A549 (cell line): ENCODE measurements at regions not wholly inside any gene's neighbourhood (a gene's known extent, or its start where the extent isn't known, plus 50 kb on each side); places are given as distances from the start of the nearest gene placed in this dataset.

Experiments used
- ATAC-seq, 2 experiments: fragments of 200-7000 bp in 1 of 2; fragments of >200 bp in 1 of 2; cut with Nextera tagmentation in 1 of 2; cut with Tn5 transposase in 1 of 2; 3 replicates each; pipeline versions ENCODE4 v1.8.0 to v1.9.1; 2018 to 2020; ENCODE audit warnings: mild to moderate bottlenecking in 1 of 2, moderate library complexity in 1 of 2
- CTCF ChIA-PET: fragments of 300-600 bp; sonication (Branson Sonifier 250); formaldehyde crosslinking; extraction: SDS; loops from one replicate; lab custom pipeline; 2021; ENCODE audit warnings: antibody characterized with exemption, inconsistent platforms; lab: Yijun Ruan, JAX
- POLR2A ChIA-PET: fragments of 350-600 bp; formaldehyde crosslinking; extraction: SDS; loops from one replicate; lab custom pipeline; 2021; ENCODE audit warnings: antibody characterized with exemption, inconsistent platforms; lab: Yijun Ruan, JAX
- DNase-seq, 2 experiments: peaks; one replicate each; pipeline versions ENCODE4 v3.0.0 to v3.0.0-alpha.2; 2011 to 2016; ENCODE audit warnings: low read depth in 1 of 2, low spot score in 1 of 2
- FAIRE-seq: peaks from 2 replicates; lab custom pipeline; 2011; peaks lifted over from hg19 to GRCh38; lab: Jason Lieb, UNC
- H3K27ac ChIP-seq, 2 experiments: fragments of >200 bp; sonication (Bioruptor Twin); formaldehyde crosslinking; 3 replicates each; pipeline ENCODE4 v1.5.1; 2016 to 2017
- H3K4me1 ChIP-seq: fragments of >200 bp; sonication (Bioruptor Twin); formaldehyde crosslinking; 3 replicates; pipeline ENCODE4 v1.6.1; 2016
- H3K4me2 ChIP-seq: fragments of >200 bp; sonication (Bioruptor Twin); formaldehyde crosslinking; 3 replicates; pipeline ENCODE4 v1.6.1; 2016
- H3K4me3 ChIP-seq: fragments of >200 bp; sonication (Bioruptor Twin); formaldehyde crosslinking; 3 replicates; pipeline ENCODE4 v1.5.1; 2016
- H3K9me3 ChIP-seq: fragments of >200 bp; sonication (Bioruptor Twin); formaldehyde crosslinking; 3 replicates; pipeline ENCODE4 v1.6.1; 2016
- BCL3 ChIP-seq: fragments of >200 bp; sonication (Bioruptor Twin); formaldehyde crosslinking; IDR thresholded peaks from 3 replicates; pipeline ENCODE4 v1.6.1; 2016
- BHLHE40 ChIP-seq: IDR thresholded peaks from 2 replicates; pipeline ENCODE4 v1.6.1; 2012; ENCODE audit warnings: low read depth, low read length, inconsistent platforms
- CBX8 ChIP-seq: fragments of 200-600 bp; sonication (generic); IDR thresholded peaks from 2 replicates; pipeline ENCODE4 v1.6.1; 2016
- CHD2 ChIP-seq: fragments of 150-350 bp; IDR thresholded peaks from 2 replicates; pipeline ENCODE4 v1.6.1; 2014; ENCODE audit warnings: low read length; ENCODE audit not compliant: partially characterized antibody
- EP300 ChIP-seq, 2 experiments: fragments of >200 bp; sonication (Bioruptor Twin); formaldehyde crosslinking; IDR thresholded peaks; 2 replicates in 1 of 2; 3 replicates in 1 of 2; pipeline ENCODE4 v1.6.1; 2016 to 2017
- ESRRA ChIP-seq: fragments of 150-350 bp; IDR thresholded peaks from 2 replicates; pipeline ENCODE4 v1.6.1; 2014; ENCODE audit warnings: mild to moderate bottlenecking, low read length, borderline replicate concordance
- FOSB ChIP-seq: fragments of 250-450 bp; sonication (Bioruptor Pico); IDR thresholded peaks from 2 replicates; pipeline ENCODE4 v1.5.0; 2020; ENCODE audit warnings: mild to moderate bottlenecking, moderate library complexity
- FOSL2 ChIP-seq, 2 experiments: fragments of 450-650 bp in 1 of 2; fragments of >200 bp in 1 of 2; sonication (Bioruptor Twin) in 1 of 2; formaldehyde crosslinking; IDR thresholded peaks; 2 replicates each; pipeline versions ENCODE4 v1.5.0 to v1.6.1; 2016 to 2020; ENCODE audit warnings: mild to moderate bottlenecking in 1 of 2, moderate library complexity in 1 of 2
- GATA3 ChIP-seq: IDR thresholded peaks from 2 replicates; pipeline ENCODE4 v1.6.1; 2012; ENCODE audit warnings: borderline replicate concordance
- HDAC2 ChIP-seq: fragments of 200-600 bp; sonication (generic); IDR thresholded peaks from 2 replicates; pipeline ENCODE4 v1.6.1; 2016
- HES2 ChIP-seq: fragments of >200 bp; sonication (Bioruptor Twin); formaldehyde crosslinking; IDR thresholded peaks from 2 replicates; pipeline ENCODE4 v1.6.1; 2016
- HEYL ChIP-seq: fragments of 250-450 bp; sonication (Bioruptor Pico); IDR thresholded peaks from 2 replicates; pipeline ENCODE4 v1.8.0; 2021; ENCODE audit warnings: mild to moderate bottlenecking, moderate library complexity
- HMGXB4 ChIP-seq: fragments of 250-450 bp; sonication (Bioruptor Pico); IDR thresholded peaks from 2 replicates; pipeline ENCODE4 v1.5.0; 2021; ENCODE audit warnings: mild to moderate bottlenecking, moderate library complexity, borderline replicate concordance
- HOXA7 ChIP-seq: fragments of 250-450 bp; sonication (Bioruptor Pico); IDR thresholded peaks from 2 replicates; pipeline ENCODE4 v1.5.0; 2020; ENCODE audit warnings: mild to moderate bottlenecking, moderate library complexity
- HOXB5 ChIP-seq: fragments of 250-450 bp; sonication (Bioruptor Pico); IDR thresholded peaks from 2 replicates; pipeline ENCODE4 v1.5.0; 2020; ENCODE audit warnings: mild to moderate bottlenecking, moderate library complexity
- KDM1A ChIP-seq: fragments of 200-600 bp; sonication (generic); IDR thresholded peaks from 2 replicates; pipeline ENCODE4 v1.6.1; 2016; ENCODE audit warnings: low read depth, mild to moderate bottlenecking
- MAX ChIP-seq: IDR thresholded peaks from 2 replicates; pipeline ENCODE4 v1.6.1; 2012
- MAZ ChIP-seq: fragments of 150-350 bp; IDR thresholded peaks from 2 replicates; pipeline ENCODE4 v1.6.1; 2014; ENCODE audit warnings: antibody characterized with exemption, low read depth, low read length, borderline replicate concordance
- MYC ChIP-seq: IDR thresholded peaks from 2 replicates; pipeline ENCODE4 v1.6.1; 2012; ENCODE audit warnings: mild to moderate bottlenecking, inconsistent platforms, low read length, improper control_type of control experiment, borderline replicate concordance
- NFE2L2 ChIP-seq: fragments of 150-350 bp; conservative IDR thresholded peaks from 2 replicates; pipeline ENCODE4 v1.6.1; 2014; ENCODE audit warnings: low read length
- PHF8 ChIP-seq: fragments of 200-600 bp; sonication (generic); IDR thresholded peaks from 2 replicates; pipeline ENCODE4 v1.6.1; 2016; ENCODE audit warnings: low read depth, mild to moderate bottlenecking, antibody characterized with exemption, moderate library complexity, borderline replicate concordance
- POLR2AphosphoS2 ChIP-seq: conservative IDR thresholded peaks from 2 replicates; pipeline ENCODE4 v1.6.1; 2012; ENCODE audit warnings: low read length, improper control_type of control experiment, inconsistent platforms
- RARB ChIP-seq: fragments of 250-450 bp; sonication (Bioruptor Pico); IDR thresholded peaks from 2 replicates; pipeline ENCODE4 v1.8.0; 2021; ENCODE audit warnings: mild to moderate bottlenecking, moderate library complexity
- SMC3 ChIP-seq: fragments of >200 bp; sonication (Bioruptor Twin); formaldehyde crosslinking; IDR thresholded peaks from 3 replicates; pipeline ENCODE4 v1.6.1; 2018; ENCODE audit warnings: inconsistent platforms
- TP53 ChIP-seq: fragments of 250-450 bp; sonication (Bioruptor Pico); IDR thresholded peaks from 2 replicates; pipeline ENCODE4 v1.5.0; 2021; ENCODE audit warnings: mild to moderate bottlenecking, moderate library complexity
- ZNF302 ChIP-seq: fragments of 250-450 bp; sonication (Bioruptor Pico); IDR thresholded peaks from 2 replicates; pipeline ENCODE4 v1.9.0; 2021; ENCODE audit warnings: inconsistent platforms, mild to moderate bottlenecking, moderate library complexity
- ZSCAN20 ChIP-seq: fragments of 250-450 bp; sonication (Bioruptor Pico); IDR thresholded peaks from 2 replicates; pipeline ENCODE4 v1.8.0; 2022; ENCODE audit warnings: mild to moderate bottlenecking, moderate library complexity
- WGBS: methylation state at CpG from one replicate; pipeline ENCODE4 v1.1.6; 2017; ENCODE audit errors: missing lambda C conversion rate; 5-methylcytosine and 5-hydroxymethylcytosine counted together

- DNase-seq, result no peak
- WGBS, result 91% methylated on average over 8 of the region's 8 CpGs
- H3K4me3 ChIP-seq, result no peak overlapping the region
- FAIRE-seq, result no peak
- H3K9me3 ChIP-seq, result no peaks in the 10 kb centered on the region
- ChIA-PET CTCF (interaction anchor here (1.0 to 4.9 kb wide), 3 partner anchors 35 to 171 kb away, joined by 3 to 41 read pairs (median 4); no protein-coding TSS in a partner anchor), POLR2A (no interaction called here)
- ATAC-seq, result no peak
- H3K4me2 ChIP-seq, result no peak overlapping the region
- H3K4me1 ChIP-seq, result peaks cover 34% of the 10 kb centered on the region
- H3K27ac ChIP-seq, result peak overlapping the region in 1 of 2 experiments; percentile 71; a peak in 2 of 6 replicates
- TF ChIP-seq HOXB5 (CRISPR knock-in tag) (no peak), KDM1A (no peak), BCL3 (no peak), MYC (no peak), HOXA7 (CRISPR knock-in tag) (no peak), HES2 (no peak), PHF8 (no peak), NFE2L2 (no peak), ZSCAN20 (CRISPR knock-in tag) (no peak), MAX (no peak), FOSL2 (IDR thresholded peaks at IDR 0.05) (no peak), FOSL2 (CRISPR knock-in tag; IDR thresholded peaks at IDR 0.05) (no peak), HEYL (CRISPR knock-in tag) (no peak), FOSB (CRISPR knock-in tag) (no peak), RARB (CRISPR knock-in tag) (no peak), POLR2AphosphoS2 (no peak), CHD2 (no peak)
Observed at GRCh38 chr14:100474196-100474595, 113.0 kb downstream of the BEGAIN start.

- Histone ChIP-seq H3K4me2 (peak overlapping the region; percentile 69), H3K4me1 (peaks cover 34% of the 10 kb centered on the region), H3K27ac (peak overlapping the region; percentile 71 to 81; a peak in 5 of 6 replicates), H3K4me3 (no peak overlapping the region), H3K9me3 (no peaks in the 10 kb centered on the region)
- no peak for TF ChIP-seq ESRRA
- peak; percentile 89 for FAIRE-seq
- no peak for ATAC-seq
- ChIA-PET POLR2A (no interaction called here), CTCF (interaction anchor here (1.9 to 4.9 kb wide), 3 partner anchors 36 to 170 kb away, joined by 4 to 41 read pairs (median 12); no protein-coding TSS in a partner anchor)
- no peak for DNase-seq
- 95% methylated on average over 7 of the region's 7 CpGs for WGBS
Observed at GRCh38 chr14:100475268-100475667, 111.9 kb downstream of the BEGAIN start.

GRCh38 chr14:100476012-100476822, 111.0 kb downstream of the BEGAIN start:
- ATAC-seq, result peak; percentile 95 to 96
- CTCF ChIA-PET, result interaction anchor here (0.9 to 4.9 kb wide), 17 partner anchors 10 to 1189 kb away, joined by 3 to 41 read pairs (median 5); no protein-coding TSS in a partner anchor
- FAIRE-seq, result peak; percentile 72
- H3K4me3 ChIP-seq, result 0 out of 3 replicates have a peak overlapping the region, but pooled peaks have one; percentile 9
- 16% methylated on average over 14 of the region's 14 CpGs for WGBS
- H3K27ac ChIP-seq, result peak overlapping the region; percentile 81 to 92
- peak overlapping the region; percentile 69 for H3K4me2 ChIP-seq
- DNase-seq, result peak; percentile 78 to 91
- H3K9me3 ChIP-seq, result no peaks in the 10 kb centered on the region
- peaks cover 34% of the 10 kb centered on the region for H3K4me1 ChIP-seq
- POLR2A ChIA-PET, result interaction anchor here (0.6 to 1.8 kb wide), 5 partner anchors 37 to 2000 kb away, joined by 3 to 10 read pairs (median 4); partner anchors contain the start of gene MEG3
- no peak for TF ChIP-seq HMGXB4 (CRISPR knock-in tag)
- TF ChIP-seq HDAC2, result no peak
- no peak for TF ChIP-seq HOXA7 (CRISPR knock-in tag)
- peak; percentile 86 for TF ChIP-seq FOSL2 (IDR thresholded peaks at IDR 0.05)
- peak; percentile 90 for TF ChIP-seq FOSL2 (CRISPR knock-in tag; IDR thresholded peaks at IDR 0.05)
- peak; percentile 41 to 78; a peak in 3 of 5 replicates for TF ChIP-seq EP300 (IDR thresholded peaks at IDR 0.05)
- TF ChIP-seq ESRRA, result no peak
- TF ChIP-seq FOSB (CRISPR knock-in tag), result no peak
- no peak for TF ChIP-seq CBX8
- no peak for TF ChIP-seq MAZ
- no peak for TF ChIP-seq PHF8
- TF ChIP-seq ZNF302, result no peak
- TF ChIP-seq SMC3, result 0 out of 3 replicates have a peak, but pooled peaks have one; percentile 6
- TF ChIP-seq ZSCAN20 (CRISPR knock-in tag), result no peak
- TF ChIP-seq GATA3, result peak; percentile 64; the same call in 1 of the 2 replicates
- no peak for TF ChIP-seq BHLHE40
- TF ChIP-seq TP53 (CRISPR knock-in tag), result no peak
